ENCODE measurements at regions not wholly inside any gene's neighbourhood (a gene's known extent, or its start where the extent isn't known, plus 50 kb on each side); places are given as distances from the start of the nearest gene placed in this dataset.
"Not testable (repeated sequence)": the region's sequence is repeated elsewhere in the genome, so short reads cannot be mapped to it uniquely, and the experiment has no call there.

GRCh38 chr1:104315823-104316222, 566.1 kb downstream of the AMY1C start:
- Histone ChIP-seq H3K9me3 (no peaks in the 10 kb centered on the region), H3K4me1 (no peaks in the 10 kb centered on the region), H3K4me3 (no peak overlapping the region), H3K36me3 (no peaks in the 10 kb centered on the region), H3K27me3 (no peaks in the 10 kb centered on the region), H3K27ac (no peak overlapping the region)
- intact Hi-C loops (cut with DNase I) = no loop called here
- DNase-seq (ENCODE audit: low spot score in 2 of 2) = no peak
- no peak for TF ChIP-seq CTCF (IDR thresholded peaks at IDR 0.05)

- Histone ChIP-seq H3K9me3 (no peaks in the 10 kb centered on the region), H3K36me3 (no peaks in the 10 kb centered on the region), H3K27ac (no peak overlapping the region), H3K27me3 (no peaks in the 10 kb centered on the region), H3K4me1 (no peaks in the 10 kb centered on the region), H3K4me3 (no peak overlapping the region)
- DNase-seq (ENCODE audit: low spot score in 2 of 2) = no peak
- TF ChIP-seq CTCF (IDR thresholded peaks at IDR 0.05) = no peak
- intact Hi-C loops (cut with DNase I) = no loop called here
These were observed 572.4 kb downstream of the AMY1C start for GRCh38 chr1:104322131-104322530.

- TF ChIP-seq CTCF (IDR thresholded peaks at IDR 0.05) = no peak
- Histone ChIP-seq H3K4me3 (no peak overlapping the region), H3K27me3 (no peaks in the 10 kb centered on the region), H3K36me3 (no peaks in the 10 kb centered on the region), H3K4me1 (no peaks in the 10 kb centered on the region), H3K27ac (no peak overlapping the region), H3K9me3 (no peaks in the 10 kb centered on the region)
- intact Hi-C loops (cut with DNase I) = no loop called here
- no peak for DNase-seq (ENCODE audit: low spot score in 2 of 2)
These were observed 579.6 kb downstream of the AMY1C start for GRCh38 chr1:104329278-104329677.

GRCh38 chr1:104331763-104332162, 582.1 kb downstream of the AMY1C start:
- no peaks in the 10 kb centered on the region for H3K27me3 ChIP-seq
- no peak overlapping the region for H3K27ac ChIP-seq
- no peak for DNase-seq (ENCODE audit: low spot score in 2 of 2)
- H3K4me1 ChIP-seq = no peaks in the 10 kb centered on the region
- no peak overlapping the region for H3K4me3 ChIP-seq
- TF ChIP-seq CTCF (IDR thresholded peaks at IDR 0.05) = no peak
- no peaks in the 10 kb centered on the region for H3K9me3 ChIP-seq
- no peaks in the 10 kb centered on the region for H3K36me3 ChIP-seq
- intact Hi-C loops (cut with DNase I) = no loop called here

- H3K27me3 ChIP-seq; H3K27ac ChIP-seq; H3K36me3 ChIP-seq; H3K9me3 ChIP-seq; intact Hi-C loops (cut with DNase I); H3K4me1 ChIP-seq; DNase-seq (ENCODE audit: low spot score in 2 of 2); H3K4me3 ChIP-seq: not testable (repeated sequence)
These were observed 588.2 kb downstream of the AMY1C start for GRCh38 chr1:104337927-104338326.

GRCh38 chr1:104341944-104342343, 592.2 kb downstream of the AMY1C start:
- intact Hi-C loops (cut with DNase I) = no loop called here
- no peaks in the 10 kb centered on the region for H3K9me3 ChIP-seq
- no peaks in the 10 kb centered on the region for H3K27me3 ChIP-seq
- H3K4me1 ChIP-seq = no peaks in the 10 kb centered on the region
- TF ChIP-seq CTCF (IDR thresholded peaks at IDR 0.05) = no peak
- no peak overlapping the region for H3K27ac ChIP-seq
- H3K4me3 ChIP-seq = no peak overlapping the region
- no peak for DNase-seq (ENCODE audit: low spot score in 2 of 2)
- no peaks in the 10 kb centered on the region for H3K36me3 ChIP-seq
